WTC11 (cell line): ENCODE measurements at regions not wholly inside any gene's neighbourhood (a gene's known extent, or its start where the extent isn't known, plus 50 kb on each side); places are given as distances from the start of the nearest gene placed in this dataset.

ENCODE experiments used
- ATAC-seq: fragments of 200-7000 bp; cut with Tn5 transposase; 2 replicates; pipeline ENCODE4 v1.10.0; 2021; ENCODE audit warnings: mild to moderate bottlenecking, moderate library complexity
- CTCF ChIA-PET: fragments of 300-600 bp; sonication (Branson Sonifier 250); formaldehyde crosslinking; loops from one replicate; lab custom pipeline; 2021; ENCODE audit warnings: antibody characterized with exemption; lab: Charles Lee
- POLR2A ChIA-PET: fragments of 350-600 bp; sonication (Branson Sonifier 250); formaldehyde crosslinking; loops from one replicate; lab custom pipeline; 2021; ENCODE audit warnings: antibody characterized with exemption; lab: Charles Lee
- DNase-seq: peaks from one replicate; pipeline ENCODE4 v3.0.0; 2021; ENCODE audit warnings: low spot score
- H3K27ac Mint-ChIP-seq: 2 replicates; pipeline ENCODE4 v1.8.0; 2021; ENCODE audit warnings: mixed read lengths
- H3K27me3 Mint-ChIP-seq: 2 replicates; pipeline ENCODE4 v1.8.0; 2021; ENCODE audit warnings: low read depth, mild to moderate bottlenecking, moderate library complexity, mixed read lengths
- H3K36me3 Mint-ChIP-seq: 2 replicates; pipeline ENCODE4 v1.8.0; 2021; ENCODE audit warnings: mixed read lengths
- H3K4me1 Mint-ChIP-seq: 2 replicates; pipeline ENCODE4 v1.8.0; 2022; ENCODE audit warnings: mixed read lengths
- H3K4me3 Mint-ChIP-seq: 2 replicates; pipeline ENCODE4 v1.8.0; 2021; ENCODE audit warnings: mild to moderate bottlenecking, moderate library complexity, mixed read lengths
- H3K9me3 Mint-ChIP-seq: 2 replicates; pipeline ENCODE4 v1.8.0; 2021; ENCODE audit warnings: mixed read lengths
- AFF4 ChIP-seq: sonication (generic); formaldehyde crosslinking; IDR thresholded peaks from 2 replicates; pipeline ENCODE4 v1.8.1; 2023; ENCODE audit warnings: mild to moderate bottlenecking, missing genetic modification reagents, borderline replicate concordance
- AR ChIP-seq: fragments of 250-450 bp; sonication (Bioruptor Pico); IDR thresholded peaks from 2 replicates; pipeline ENCODE4 v1.9.0; 2021; ENCODE audit warnings: mild to moderate bottlenecking
- CREM ChIP-seq: sonication (generic); formaldehyde crosslinking; IDR thresholded peaks from 2 replicates; pipeline ENCODE4 v1.8.1; 2022; ENCODE audit warnings: mild to moderate bottlenecking, missing genetic modification reagents, moderate library complexity
- EMX1 ChIP-seq: fragments of 250-450 bp; sonication (Bioruptor Pico); IDR thresholded peaks from 2 replicates; pipeline ENCODE4 v1.8.0; 2021; ENCODE audit warnings: mild to moderate bottlenecking
- GABPB1 ChIP-seq: sonication (generic); formaldehyde crosslinking; IDR thresholded peaks from 2 replicates; pipeline ENCODE4 v1.8.1; 2023; ENCODE audit warnings: mild to moderate bottlenecking, missing genetic modification reagents
- MXD4 ChIP-seq: fragments of 250-450 bp; sonication (Bioruptor Pico); IDR thresholded peaks from 2 replicates; pipeline ENCODE4 v1.8.0; 2021; ENCODE audit warnings: mild to moderate bottlenecking, moderate library complexity, borderline replicate concordance
- MYBL2 ChIP-seq: sonication (generic); formaldehyde crosslinking; IDR thresholded peaks from 2 replicates; pipeline ENCODE4 v1.8.1; 2023; ENCODE audit warnings: mild to moderate bottlenecking, moderate library complexity, missing genetic modification reagents
- OVOL2 ChIP-seq: fragments of 250-450 bp; sonication (Bioruptor Pico); IDR thresholded peaks from 2 replicates; pipeline ENCODE4 v1.9.0; 2021; ENCODE audit warnings: mild to moderate bottlenecking, borderline replicate concordance
- ZMAT4 ChIP-seq: fragments of 250-450 bp; sonication (Bioruptor Pico); IDR thresholded peaks from 2 replicates; pipeline ENCODE4 v1.9.0; 2021; ENCODE audit warnings: mild to moderate bottlenecking
- ZNF281 ChIP-seq: sonication (generic); formaldehyde crosslinking; IDR thresholded peaks from 2 replicates; pipeline ENCODE4 v1.8.0; 2023; ENCODE audit warnings: mild to moderate bottlenecking, missing genetic modification reagents
- ZNF416 ChIP-seq: fragments of 250-450 bp; sonication (Bioruptor Pico); IDR thresholded peaks from 2 replicates; pipeline ENCODE4 v1.9.0; 2021; ENCODE audit warnings: mild to moderate bottlenecking, inconsistent platforms
- ZNF512 ChIP-seq: sonication (generic); formaldehyde crosslinking; IDR thresholded peaks from 2 replicates; pipeline ENCODE4 v1.8.1; 2022; ENCODE audit warnings: missing genetic modification reagents, borderline replicate concordance

- TF ChIP-seq AR (CRISPR knock-in tag) = no peak
- TF ChIP-seq ZNF281 (CRISPR knock-in tag) = no peak
- no peak for TF ChIP-seq ZNF416 (CRISPR knock-in tag)
- TF ChIP-seq MYBL2 (CRISPR knock-in tag) = no peak
- no peak for TF ChIP-seq ZNF512 (CRISPR knock-in tag)
- TF ChIP-seq EMX1 = no peak
- TF ChIP-seq MXD4 (CRISPR knock-in tag) = no peak
- no peak for TF ChIP-seq OVOL2 (CRISPR knock-in tag)
Measured at GRCh38 chr10:28871665-28872064, 194.3 kb downstream of the BAMBI start (continued).

- peaks cover 4% of the 10 kb centered on the region; the same call in 1 of the 2 replicates for H3K9me3 Mint-ChIP-seq
- CTCF ChIA-PET = no interaction called here
- POLR2A ChIA-PET = no interaction called here
Measured at GRCh38 chr10:28872587-28873165, 195.4 kb downstream of the BAMBI start.

More at GRCh38 chr10:28872587-28873165, 195.4 kb downstream of the BAMBI start:
- Mint-ChIP-seq H3K27ac (no peak overlapping the region), H3K4me3 (no peak overlapping the region), H3K4me1 (peaks cover 9% of the 10 kb centered on the region), H3K27me3 (no peaks in the 10 kb centered on the region)
- ATAC-seq (no peak), DNase-seq (no peak)
- TF ChIP-seq GABPB1 (0 out of 2 replicates have a peak, but pooled peaks have one; percentile 39), CREM (CRISPR knock-in tag) (no peak), AFF4 (no peak), ZMAT4 (CRISPR knock-in tag) (no peak)
- TF ChIP-seq, all 79 proteins: peak for 1
- no peaks in the 10 kb centered on the region for H3K36me3 Mint-ChIP-seq
